SK-N-SH treated with all-trans-retinoic acid at 6 μM for 48 hours (cell line): ENCODE measurements at regions not wholly inside any gene's neighbourhood (a gene's known extent, or its start where the extent isn't known, plus 50 kb on each side); places are given as distances from the start of the nearest gene placed in this dataset.

Experiments used
- ATAC-seq: fragments of 200-7000 bp; cut with Tn5 transposase; 3 replicates; pipeline ENCODE4 v1.9.1; 2020; ENCODE audit warnings: mild to moderate bottlenecking, moderate library complexity
- ARNTL ChIP-seq: fragments of 450-650 bp; formaldehyde crosslinking; IDR thresholded peaks from 2 replicates; pipeline ENCODE4 v1.5.0; 2020; ENCODE audit warnings: low read depth, mild to moderate bottlenecking, moderate library complexity, borderline replicate concordance
- BACH2 ChIP-seq: fragments of 250-450 bp; sonication (Bioruptor Pico); IDR thresholded peaks from 2 replicates; pipeline ENCODE4 v1.9.0; 2021; ENCODE audit warnings: mild to moderate bottlenecking, borderline replicate concordance
- CSDC2 ChIP-seq: fragments of 250-450 bp; sonication (Bioruptor Pico); IDR thresholded peaks from 2 replicates; pipeline ENCODE4 v1.5.0; 2020; ENCODE audit warnings: mild to moderate bottlenecking, moderate library complexity
- ESRRG ChIP-seq: fragments of 250-450 bp; sonication (Bioruptor Pico); IDR thresholded peaks from 2 replicates; pipeline ENCODE4 v1.6.1; 2021; ENCODE audit warnings: mild to moderate bottlenecking
- ISL1 ChIP-seq: fragments of 250-450 bp; sonication (Bioruptor Pico); IDR thresholded peaks from 2 replicates; pipeline ENCODE4 v2.1.2; 2022; ENCODE audit warnings: mild to moderate bottlenecking, moderate library complexity
- OSR1 ChIP-seq: fragments of 250-450 bp; sonication (Bioruptor Pico); IDR thresholded peaks from 2 replicates; pipeline ENCODE4 v1.8.0; 2022; ENCODE audit warnings: moderate library complexity, mild to moderate bottlenecking, inconsistent platforms
- RARB ChIP-seq: fragments of 250-450 bp; sonication (Bioruptor Pico); IDR thresholded peaks from 2 replicates; pipeline ENCODE4 v1.8.0; 2021; ENCODE audit warnings: mild to moderate bottlenecking, moderate library complexity
- SNAI2 ChIP-seq: fragments of 250-450 bp; sonication (Bioruptor Pico); IDR thresholded peaks from 2 replicates; pipeline ENCODE4 v1.5.0; 2020; ENCODE audit warnings: mild to moderate bottlenecking, moderate library complexity
- TCF4 ChIP-seq: fragments of 250-450 bp; sonication (Bioruptor Pico); IDR thresholded peaks from 2 replicates; pipeline ENCODE4 v1.8.0; 2021; ENCODE audit warnings: mild to moderate bottlenecking, moderate library complexity, borderline replicate concordance
- TOX ChIP-seq: fragments of 250-450 bp; sonication (Bioruptor Pico); IDR thresholded peaks from 2 replicates; pipeline ENCODE4 v1.8.0; 2021; ENCODE audit warnings: mild to moderate bottlenecking, moderate library complexity, borderline replicate concordance
- ZC3H10 ChIP-seq: fragments of 250-450 bp; sonication (Bioruptor Pico); IDR thresholded peaks from 2 replicates; pipeline ENCODE4 v1.5.1; 2021; ENCODE audit warnings: mild to moderate bottlenecking, moderate library complexity
- ZFP30 ChIP-seq: fragments of 450-650 bp; formaldehyde crosslinking; IDR thresholded peaks from 2 replicates; pipeline ENCODE4 v1.5.0; 2022; ENCODE audit warnings: mild to moderate bottlenecking, moderate library complexity
- ZNF565 ChIP-seq: fragments of 450-650 bp; formaldehyde crosslinking; conservative IDR thresholded peaks from 2 replicates; pipeline ENCODE4 v1.5.0; 2020; ENCODE audit warnings: low read depth, mild to moderate bottlenecking, moderate library complexity
- ZNF8 ChIP-seq: fragments of 450-650 bp; formaldehyde crosslinking; IDR thresholded peaks from 2 replicates; pipeline ENCODE4 v1.5.0; 2020; ENCODE audit warnings: mild to moderate bottlenecking, moderate library complexity
- TF ChIP-seq, protein P1 (sequence below): fragments of 250-450 bp; sonication (Bioruptor Pico); IDR thresholded peaks from 2 replicates; pipeline ENCODE4 v1.8.0; 2021; ENCODE audit warnings: low read depth, mild to moderate bottlenecking, moderate library complexity, borderline replicate concordance
- TF ChIP-seq, protein P2 (sequence below): fragments of 250-450 bp; sonication (Bioruptor Pico); IDR thresholded peaks from 2 replicates; pipeline ENCODE4 v1.5.1; 2021; ENCODE audit warnings: mild to moderate bottlenecking, moderate library complexity
- TF ChIP-seq, protein P3 (sequence below): fragments of 250-450 bp; sonication (Bioruptor Pico); IDR thresholded peaks from 2 replicates; pipeline ENCODE4 v1.8.0; 2020; ENCODE audit warnings: mild to moderate bottlenecking, moderate library complexity, borderline replicate concordance
- TF ChIP-seq, protein P4 (sequence below): fragments of 250-450 bp; sonication (Bioruptor Pico); IDR thresholded peaks from 2 replicates; pipeline ENCODE4 v1.5.0; 2020; ENCODE audit warnings: mild to moderate bottlenecking, moderate library complexity
- TF ChIP-seq, protein P5 (sequence below): fragments of 250-450 bp; sonication (Bioruptor Pico); IDR thresholded peaks from 2 replicates; pipeline ENCODE4 v1.5.1; 2020; ENCODE audit warnings: low read depth, mild to moderate bottlenecking, moderate library complexity

DNA sequence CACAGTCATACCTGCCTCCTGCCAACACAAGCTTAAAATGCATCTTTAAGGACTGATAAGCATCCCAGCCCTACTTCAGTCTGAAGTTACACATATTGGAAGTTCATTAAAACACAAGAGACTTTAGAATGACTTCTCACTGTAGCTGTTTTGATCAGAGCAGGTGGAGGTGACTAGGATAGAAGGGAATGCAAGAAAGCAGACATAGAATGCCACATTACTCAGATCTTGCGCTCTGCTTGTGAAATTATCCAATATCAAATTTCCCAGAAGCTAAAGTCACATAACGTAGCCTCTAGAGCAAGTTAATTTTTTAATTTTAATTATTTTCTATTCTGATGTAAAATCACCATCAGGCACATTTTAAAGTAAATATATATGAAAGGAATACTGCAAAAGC lies 306.5 kb downstream of the PLOD2 start:
- no peak for ATAC-seq
- TF ChIP-seq, protein P1, sequence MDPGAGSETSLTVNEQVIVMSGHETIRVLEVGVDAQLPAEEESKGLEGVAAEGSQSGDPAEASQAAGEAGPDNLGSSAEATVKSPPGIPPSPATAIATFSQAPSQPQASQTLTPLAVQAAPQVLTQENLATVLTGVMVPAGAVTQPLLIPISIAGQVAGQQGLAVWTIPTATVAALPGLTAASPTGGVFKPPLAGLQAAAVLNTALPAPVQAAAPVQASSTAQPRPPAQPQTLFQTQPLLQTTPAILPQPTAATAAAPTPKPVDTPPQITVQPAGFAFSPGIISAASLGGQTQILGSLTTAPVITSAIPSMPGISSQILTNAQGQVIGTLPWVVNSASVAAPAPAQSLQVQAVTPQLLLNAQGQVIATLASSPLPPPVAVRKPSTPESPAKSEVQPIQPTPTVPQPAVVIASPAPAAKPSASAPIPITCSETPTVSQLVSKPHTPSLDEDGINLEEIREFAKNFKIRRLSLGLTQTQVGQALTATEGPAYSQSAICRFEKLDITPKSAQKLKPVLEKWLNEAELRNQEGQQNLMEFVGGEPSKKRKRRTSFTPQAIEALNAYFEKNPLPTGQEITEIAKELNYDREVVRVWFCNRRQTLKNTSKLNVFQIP (CRISPR knock-in tag), result no peak
- TF ChIP-seq, all 23 proteins: peak for 0

DNA sequence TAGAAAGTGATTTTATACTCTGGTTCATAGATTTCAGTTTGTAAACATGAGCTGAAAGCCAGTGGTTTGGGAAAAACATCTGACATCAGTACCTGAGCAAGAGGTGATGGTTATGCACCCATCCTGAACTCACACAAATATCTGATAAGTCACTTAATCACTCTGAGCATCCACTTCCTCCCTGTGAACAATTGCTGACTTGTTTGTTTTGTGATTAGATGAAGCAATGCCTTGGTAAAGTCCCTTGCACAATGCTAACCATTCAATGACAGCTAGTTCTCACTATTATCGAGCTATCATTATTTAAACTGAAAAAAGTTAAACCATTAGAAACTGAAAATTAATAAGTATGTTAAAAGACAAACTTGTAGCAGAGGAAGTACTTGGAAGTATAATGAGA lies 303.0 kb downstream of the PLOD2 start:
- TF ChIP-seq, protein P1 (CRISPR knock-in tag), result no peak
- TF ChIP-seq BACH2 (CRISPR knock-in tag) (no peak), OSR1 (CRISPR knock-in tag) (no peak), ZNF565 (no peak), ISL1 (CRISPR knock-in tag) (no peak), CSDC2 (CRISPR knock-in tag) (no peak), ZNF8 (CRISPR knock-in tag) (no peak), ZC3H10 (CRISPR knock-in tag) (no peak)
- TF ChIP-seq, protein P2, sequence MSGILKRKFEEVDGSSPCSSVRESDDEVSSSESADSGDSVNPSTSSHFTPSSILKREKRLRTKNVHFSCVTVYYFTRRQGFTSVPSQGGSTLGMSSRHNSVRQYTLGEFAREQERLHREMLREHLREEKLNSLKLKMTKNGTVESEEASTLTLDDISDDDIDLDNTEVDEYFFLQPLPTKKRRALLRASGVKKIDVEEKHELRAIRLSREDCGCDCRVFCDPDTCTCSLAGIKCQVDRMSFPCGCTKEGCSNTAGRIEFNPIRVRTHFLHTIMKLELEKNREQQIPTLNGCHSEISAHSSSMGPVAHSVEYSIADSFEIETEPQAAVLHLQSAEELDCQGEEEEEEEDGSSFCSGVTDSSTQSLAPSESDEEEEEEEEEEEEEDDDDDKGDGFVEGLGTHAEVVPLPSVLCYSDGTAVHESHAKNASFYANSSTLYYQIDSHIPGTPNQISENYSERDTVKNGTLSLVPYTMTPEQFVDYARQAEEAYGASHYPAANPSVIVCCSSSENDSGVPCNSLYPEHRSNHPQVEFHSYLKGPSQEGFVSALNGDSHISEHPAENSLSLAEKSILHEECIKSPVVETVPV, result no peak
- TF ChIP-seq, protein P3, sequence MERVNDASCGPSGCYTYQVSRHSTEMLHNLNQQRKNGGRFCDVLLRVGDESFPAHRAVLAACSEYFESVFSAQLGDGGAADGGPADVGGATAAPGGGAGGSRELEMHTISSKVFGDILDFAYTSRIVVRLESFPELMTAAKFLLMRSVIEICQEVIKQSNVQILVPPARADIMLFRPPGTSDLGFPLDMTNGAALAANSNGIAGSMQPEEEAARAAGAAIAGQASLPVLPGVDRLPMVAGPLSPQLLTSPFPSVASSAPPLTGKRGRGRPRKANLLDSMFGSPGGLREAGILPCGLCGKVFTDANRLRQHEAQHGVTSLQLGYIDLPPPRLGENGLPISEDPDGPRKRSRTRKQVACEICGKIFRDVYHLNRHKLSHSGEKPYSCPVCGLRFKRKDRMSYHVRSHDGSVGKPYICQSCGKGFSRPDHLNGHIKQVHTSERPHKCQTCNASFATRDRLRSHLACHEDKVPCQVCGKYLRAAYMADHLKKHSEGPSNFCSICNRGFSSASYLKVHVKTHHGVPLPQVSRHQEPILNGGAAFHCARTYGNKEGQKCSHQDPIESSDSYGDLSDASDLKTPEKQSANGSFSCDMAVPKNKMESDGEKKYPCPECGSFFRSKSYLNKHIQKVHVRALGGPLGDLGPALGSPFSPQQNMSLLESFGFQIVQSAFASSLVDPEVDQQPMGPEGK (CRISPR knock-in tag), result no peak
- TF ChIP-seq, protein P4, sequence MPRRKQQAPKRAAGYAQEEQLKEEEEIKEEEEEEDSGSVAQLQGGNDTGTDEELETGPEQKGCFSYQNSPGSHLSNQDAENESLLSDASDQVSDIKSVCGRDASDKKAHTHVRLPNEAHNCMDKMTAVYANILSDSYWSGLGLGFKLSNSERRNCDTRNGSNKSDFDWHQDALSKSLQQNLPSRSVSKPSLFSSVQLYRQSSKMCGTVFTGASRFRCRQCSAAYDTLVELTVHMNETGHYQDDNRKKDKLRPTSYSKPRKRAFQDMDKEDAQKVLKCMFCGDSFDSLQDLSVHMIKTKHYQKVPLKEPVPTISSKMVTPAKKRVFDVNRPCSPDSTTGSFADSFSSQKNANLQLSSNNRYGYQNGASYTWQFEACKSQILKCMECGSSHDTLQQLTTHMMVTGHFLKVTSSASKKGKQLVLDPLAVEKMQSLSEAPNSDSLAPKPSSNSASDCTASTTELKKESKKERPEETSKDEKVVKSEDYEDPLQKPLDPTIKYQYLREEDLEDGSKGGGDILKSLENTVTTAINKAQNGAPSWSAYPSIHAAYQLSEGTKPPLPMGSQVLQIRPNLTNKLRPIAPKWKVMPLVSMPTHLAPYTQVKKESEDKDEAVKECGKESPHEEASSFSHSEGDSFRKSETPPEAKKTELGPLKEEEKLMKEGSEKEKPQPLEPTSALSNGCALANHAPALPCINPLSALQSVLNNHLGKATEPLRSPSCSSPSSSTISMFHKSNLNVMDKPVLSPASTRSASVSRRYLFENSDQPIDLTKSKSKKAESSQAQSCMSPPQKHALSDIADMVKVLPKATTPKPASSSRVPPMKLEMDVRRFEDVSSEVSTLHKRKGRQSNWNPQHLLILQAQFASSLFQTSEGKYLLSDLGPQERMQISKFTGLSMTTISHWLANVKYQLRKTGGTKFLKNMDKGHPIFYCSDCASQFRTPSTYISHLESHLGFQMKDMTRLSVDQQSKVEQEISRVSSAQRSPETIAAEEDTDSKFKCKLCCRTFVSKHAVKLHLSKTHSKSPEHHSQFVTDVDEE, result no peak
- TF ChIP-seq, protein P5, sequence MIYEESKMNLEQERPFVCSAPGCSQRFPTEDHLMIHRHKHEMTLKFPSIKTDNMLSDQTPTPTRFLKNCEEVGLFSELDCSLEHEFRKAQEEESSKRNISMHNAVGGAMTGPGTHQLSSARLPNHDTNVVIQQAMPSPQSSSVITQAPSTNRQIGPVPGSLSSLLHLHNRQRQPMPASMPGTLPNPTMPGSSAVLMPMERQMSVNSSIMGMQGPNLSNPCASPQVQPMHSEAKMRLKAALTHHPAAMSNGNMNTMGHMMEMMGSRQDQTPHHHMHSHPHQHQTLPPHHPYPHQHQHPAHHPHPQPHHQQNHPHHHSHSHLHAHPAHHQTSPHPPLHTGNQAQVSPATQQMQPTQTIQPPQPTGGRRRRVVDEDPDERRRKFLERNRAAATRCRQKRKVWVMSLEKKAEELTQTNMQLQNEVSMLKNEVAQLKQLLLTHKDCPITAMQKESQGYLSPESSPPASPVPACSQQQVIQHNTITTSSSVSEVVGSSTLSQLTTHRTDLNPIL, result no peak
- ATAC-seq, result no peak

DNA sequence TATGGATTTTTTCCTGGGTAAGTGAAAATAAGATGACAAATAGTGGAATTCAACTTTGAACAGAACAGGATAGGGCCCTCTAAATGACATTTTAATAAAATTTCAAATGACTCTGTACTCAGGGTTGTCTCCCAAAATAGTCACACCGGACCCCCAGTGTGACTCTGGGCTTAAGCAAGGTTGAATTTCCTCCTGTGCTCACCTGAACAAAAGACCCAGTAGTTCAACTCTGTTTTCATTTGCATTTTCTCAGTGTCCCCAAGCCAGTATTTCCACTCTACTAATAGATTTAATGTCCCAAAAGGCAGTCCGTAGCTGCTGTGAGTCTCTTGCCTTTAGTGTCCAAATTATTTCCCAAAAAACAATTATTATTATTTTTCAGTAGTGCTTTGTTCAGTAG lies 296.6 kb downstream of the PLOD2 start:
- no peak for ATAC-seq
- TF ChIP-seq, protein P2, result no peak
- TF ChIP-seq, protein P5, result no peak
- TF ChIP-seq ISL1 (CRISPR knock-in tag) (no peak), SNAI2 (CRISPR knock-in tag) (no peak), ARNTL (CRISPR knock-in tag) (no peak), ZC3H10 (CRISPR knock-in tag) (no peak), ESRRG (no peak), BACH2 (CRISPR knock-in tag) (no peak), ZFP30 (no peak), TCF4 (CRISPR knock-in tag) (no peak), CSDC2 (CRISPR knock-in tag) (no peak), RARB (CRISPR knock-in tag) (no peak), TOX (CRISPR knock-in tag) (no peak), ZNF8 (CRISPR knock-in tag) (no peak)
- TF ChIP-seq, protein P1 (CRISPR knock-in tag), result no peak
- TF ChIP-seq, protein P3 (CRISPR knock-in tag), result no peak
